Rectal smooth muscle tissue (tissue), 1 donor: ENCODE measurements at regions not wholly inside any gene's neighbourhood (a gene's known extent, or its start where the extent isn't known, plus 50 kb on each side); places are given as distances from the start of the nearest gene placed in this dataset.

ENCODE experiments used
- H3K27ac ChIP-seq: one replicate; pipeline ENCODE4 v1.7.0; 2013; ENCODE audit warnings: low read depth, low read length, inconsistent platforms
- H3K27me3 ChIP-seq: one replicate; pipeline ENCODE4 v1.7.0; 2013; ENCODE audit warnings: low read length; ENCODE audit not compliant: control insufficient read depth, insufficient read depth
- H3K36me3 ChIP-seq: one replicate; pipeline ENCODE4 v1.7.0; 2013; ENCODE audit warnings: low read length; ENCODE audit not compliant: control insufficient read depth, insufficient read depth
- H3K4me1 ChIP-seq: one replicate; pipeline ENCODE4 v1.7.0; 2013; ENCODE audit warnings: low read length; ENCODE audit not compliant: control insufficient read depth, insufficient read depth
- H3K4me3 ChIP-seq: one replicate; pipeline ENCODE4 v1.7.0; 2013; ENCODE audit warnings: low read length
- H3K9ac ChIP-seq: one replicate; pipeline ENCODE4 v1.7.0; 2013; ENCODE audit warnings: low read length

DNA sequence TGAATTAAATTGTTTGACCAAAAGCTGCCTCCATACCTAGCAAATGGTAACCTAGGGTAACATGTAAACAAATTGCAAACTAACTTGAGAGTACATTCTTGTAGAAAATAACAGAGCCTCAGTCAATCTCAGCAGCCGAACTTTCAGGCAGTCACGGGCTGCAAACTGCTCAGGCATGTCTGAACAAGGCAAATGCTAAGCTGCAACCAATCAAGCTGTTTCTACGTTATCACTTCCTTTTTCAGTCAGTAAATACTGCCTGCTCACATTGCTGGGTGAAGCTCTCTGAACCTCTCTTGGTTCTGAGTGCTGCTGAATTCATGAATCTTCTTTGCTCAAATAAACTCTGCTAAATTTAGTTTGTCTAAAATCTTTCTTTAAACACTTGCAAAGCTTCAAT is 1212.4 kb downstream of the SORCS1 start:
- Histone ChIP-seq H3K4me3 (no peak overlapping the region), H3K27ac (peak overlapping the region; percentile 79), H3K4me1 (no peaks in the 10 kb centered on the region), H3K9ac (no peak overlapping the region), H3K36me3 (no peaks in the 10 kb centered on the region), H3K27me3 (no peaks in the 10 kb centered on the region)

DNA sequence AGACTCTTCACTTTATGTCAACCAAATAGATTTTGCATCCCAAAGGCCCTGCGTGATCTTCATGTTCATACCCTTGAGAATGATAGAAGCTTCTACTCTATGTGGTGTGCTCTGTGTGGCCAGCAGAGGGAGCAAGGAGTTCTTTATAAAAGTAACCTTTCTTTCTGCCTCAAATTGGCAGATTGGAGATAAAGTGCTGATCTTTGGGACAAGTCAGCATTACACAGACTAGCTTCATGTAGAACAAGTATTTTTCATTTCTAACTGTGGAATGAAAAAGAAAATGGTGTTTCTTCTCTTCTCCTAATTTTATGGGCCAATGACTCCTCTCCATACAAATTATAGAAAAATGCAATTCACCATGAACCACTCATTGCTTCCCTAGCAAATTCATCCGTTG is 1214.1 kb downstream of the SORCS1 start:
- H3K27ac ChIP-seq, result no peak overlapping the region
- H3K9ac ChIP-seq, result no peak overlapping the region
- H3K4me3 ChIP-seq, result no peak overlapping the region
- no peaks in the 10 kb centered on the region for H3K36me3 ChIP-seq
- no peaks in the 10 kb centered on the region for H3K4me1 ChIP-seq
- H3K27me3 ChIP-seq, result no peaks in the 10 kb centered on the region

DNA sequence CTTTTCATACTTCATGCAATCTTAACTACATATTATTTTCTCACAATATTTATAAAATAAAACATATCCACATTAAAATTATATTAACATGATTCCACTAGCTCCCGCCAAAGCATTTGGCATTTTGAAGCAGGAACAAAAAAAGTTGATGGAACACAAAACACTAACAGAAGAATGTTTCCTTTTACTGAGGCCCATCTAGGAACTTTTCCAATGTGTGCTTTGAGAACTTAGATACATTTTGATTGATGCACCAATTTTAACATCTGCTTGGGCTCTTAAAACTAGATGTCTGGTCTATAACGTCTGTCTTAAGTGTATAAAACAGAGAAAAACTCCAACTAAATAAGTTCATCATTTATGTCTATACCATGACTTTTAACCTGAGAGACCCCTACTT is 1214.8 kb downstream of the SORCS1 start:
- Histone ChIP-seq H3K4me1 (no peaks in the 10 kb centered on the region), H3K4me3 (no peak overlapping the region), H3K27ac (no peak overlapping the region), H3K36me3 (no peaks in the 10 kb centered on the region), H3K9ac (no peak overlapping the region), H3K27me3 (no peaks in the 10 kb centered on the region)

DNA sequence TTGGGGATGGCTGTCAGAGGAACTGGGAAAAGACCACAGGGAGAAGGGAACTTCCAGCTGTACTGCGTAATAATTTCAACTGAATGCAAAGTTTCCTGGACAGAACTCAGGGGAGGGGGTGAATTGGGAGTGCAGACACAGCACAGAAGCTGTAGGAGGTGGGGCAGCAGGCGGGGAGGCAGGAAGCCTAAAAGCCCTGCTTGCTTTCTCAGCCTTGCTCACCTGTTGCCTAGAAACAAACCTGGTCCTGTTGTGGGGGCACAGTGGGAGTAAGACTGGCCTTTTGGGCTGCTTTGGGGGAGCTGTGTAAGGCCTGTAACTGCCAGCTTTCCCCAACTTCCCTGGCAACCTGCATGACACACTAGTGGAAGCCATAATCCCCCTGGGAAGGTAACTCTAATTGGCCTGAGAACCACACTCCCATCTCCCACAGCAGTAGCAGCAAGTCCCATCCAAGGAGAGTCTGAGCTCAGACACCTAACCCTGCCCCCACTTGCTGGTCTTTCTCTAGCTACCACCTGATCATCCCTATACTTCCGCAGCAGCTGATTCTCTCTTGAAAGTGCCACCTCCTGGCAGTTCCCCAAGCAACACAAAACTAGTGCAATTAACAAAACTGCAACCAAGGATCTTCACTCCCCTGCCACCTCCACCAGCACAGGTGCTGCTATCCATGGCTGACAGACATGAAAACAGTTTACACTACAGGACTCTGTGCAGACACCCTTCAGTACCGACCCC is 1239.3 kb downstream of the SORCS1 start:
- Histone ChIP-seq H3K27ac (no peak overlapping the region), H3K4me1 (no peaks in the 10 kb centered on the region), H3K27me3 (no peaks in the 10 kb centered on the region), H3K9ac (no peak overlapping the region), H3K4me3 (no peak overlapping the region), H3K36me3 (no peaks in the 10 kb centered on the region)

DNA sequence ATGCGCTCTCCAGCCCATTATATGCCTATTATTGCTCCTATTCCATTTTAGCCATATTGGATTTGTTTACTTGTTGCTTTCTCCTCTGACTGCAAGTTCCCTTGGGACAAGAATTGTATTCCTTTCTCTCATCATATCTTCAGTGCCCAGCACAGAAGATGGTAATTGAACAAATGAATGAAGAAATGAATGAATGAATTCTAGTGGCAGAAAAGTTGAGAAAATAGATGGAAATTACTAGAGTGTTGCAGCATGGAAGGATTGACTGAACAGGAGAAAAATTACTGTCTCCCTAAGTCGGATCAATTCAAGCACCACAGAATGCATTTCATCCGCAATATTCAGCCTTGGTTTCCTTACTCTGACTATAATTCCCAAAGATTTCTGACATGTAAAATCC is 1243.2 kb downstream of the SORCS1 start:
- H3K27me3 ChIP-seq, result no peaks in the 10 kb centered on the region
- no peak overlapping the region for H3K27ac ChIP-seq
- H3K4me3 ChIP-seq, result no peak overlapping the region
- H3K36me3 ChIP-seq, result no peaks in the 10 kb centered on the region
- H3K9ac ChIP-seq, result no peak overlapping the region
- H3K4me1 ChIP-seq, result no peaks in the 10 kb centered on the region

DNA sequence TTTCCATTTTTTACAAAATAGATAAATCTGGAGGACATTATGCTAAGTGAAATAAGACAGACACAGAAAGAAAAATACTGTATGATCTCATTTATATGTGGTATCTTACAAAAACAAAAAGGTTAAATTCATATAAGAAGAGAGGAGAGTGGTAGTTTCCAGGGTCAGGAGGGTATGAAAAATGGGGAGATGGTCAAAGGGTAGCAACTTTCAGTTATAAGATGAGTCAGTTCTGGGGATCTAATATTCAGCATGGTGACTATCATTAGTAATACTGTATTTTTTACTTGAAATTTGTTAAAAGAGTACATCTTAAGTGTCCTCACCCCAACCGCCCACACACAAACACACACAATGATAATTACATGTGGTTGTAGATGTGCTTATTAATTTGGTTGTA is 1250.1 kb downstream of the SORCS1 start:
- no peak overlapping the region for H3K9ac ChIP-seq
- no peaks in the 10 kb centered on the region for H3K27me3 ChIP-seq
- H3K36me3 ChIP-seq, result no peaks in the 10 kb centered on the region
- H3K4me1 ChIP-seq, result no peaks in the 10 kb centered on the region
- no peak overlapping the region for H3K27ac ChIP-seq
- H3K4me3 ChIP-seq, result no peak overlapping the region

DNA sequence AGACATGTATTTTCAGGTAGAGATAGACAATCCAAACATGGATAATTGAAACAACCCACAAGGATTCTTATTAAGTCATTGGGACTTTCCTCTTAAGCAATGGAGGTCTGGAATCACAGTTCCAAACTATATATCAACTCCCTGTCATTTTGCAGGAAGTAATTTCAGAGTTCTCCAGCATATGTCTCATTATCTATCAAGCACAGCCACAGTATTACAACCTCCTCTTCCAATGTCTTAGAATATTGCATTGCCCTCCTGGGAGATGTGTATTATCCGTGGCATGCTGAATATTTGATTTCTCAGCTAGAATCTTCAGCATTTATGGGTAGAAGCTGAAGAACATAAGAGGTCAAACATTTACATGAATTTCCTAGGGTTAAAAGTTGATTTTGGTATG is 1255.8 kb downstream of the SORCS1 start:
- no peaks in the 10 kb centered on the region for H3K36me3 ChIP-seq
- H3K9ac ChIP-seq, result no peak overlapping the region
- H3K4me3 ChIP-seq, result no peak overlapping the region
- no peak overlapping the region for H3K27ac ChIP-seq
- no peaks in the 10 kb centered on the region for H3K27me3 ChIP-seq
- no peaks in the 10 kb centered on the region for H3K4me1 ChIP-seq

DNA sequence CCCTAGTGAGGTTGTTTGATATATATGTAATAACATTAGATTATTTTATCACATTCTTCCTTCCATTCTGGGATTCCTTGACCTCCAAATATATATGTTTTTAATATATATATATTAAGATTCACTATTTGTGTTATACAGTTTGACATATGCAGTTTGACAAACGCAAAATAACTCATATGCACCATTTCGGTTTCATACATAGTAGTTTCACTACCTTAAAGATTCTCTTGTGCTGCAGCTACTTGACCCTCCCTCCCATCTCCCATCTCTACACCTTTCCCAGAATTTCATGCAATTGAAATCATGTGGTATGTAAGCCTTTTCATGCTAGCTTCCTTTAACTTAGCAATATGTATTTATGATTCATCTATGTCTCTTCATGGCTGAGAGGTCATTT is 1244.4 kb downstream of the SORCS3 start:
- H3K4me1 ChIP-seq, result no peaks in the 10 kb centered on the region
- H3K27ac ChIP-seq, result no peak overlapping the region
- no peaks in the 10 kb centered on the region for H3K27me3 ChIP-seq
- no peaks in the 10 kb centered on the region for H3K36me3 ChIP-seq
- no peak overlapping the region for H3K4me3 ChIP-seq
- H3K9ac ChIP-seq, result no peak overlapping the region

DNA sequence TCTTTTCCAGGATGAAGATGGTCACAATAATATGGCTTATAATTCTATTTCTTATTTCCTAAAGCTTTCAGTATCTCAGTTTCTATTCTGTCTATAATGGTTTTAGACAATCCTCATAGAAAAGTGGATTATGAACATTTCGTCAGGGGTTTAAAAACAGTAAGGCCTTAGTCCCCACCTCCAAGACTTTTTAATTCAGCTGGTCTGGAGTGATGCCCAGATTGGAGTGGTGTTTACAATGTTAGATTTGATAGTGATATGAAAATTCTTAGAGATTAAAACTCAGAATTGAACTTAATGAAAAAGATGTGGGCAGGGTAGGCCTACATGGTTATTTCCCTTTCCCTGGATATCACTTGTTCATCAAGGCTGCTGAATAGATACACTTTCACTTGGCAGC is 1238.3 kb downstream of the SORCS3 start:
- Histone ChIP-seq H3K4me3 (no peak overlapping the region), H3K9ac (no peak overlapping the region), H3K27ac (peak overlapping the region; percentile 51), H3K36me3 (no peaks in the 10 kb centered on the region), H3K4me1 (peaks cover 9% of the 10 kb centered on the region), H3K27me3 (no peaks in the 10 kb centered on the region)

DNA sequence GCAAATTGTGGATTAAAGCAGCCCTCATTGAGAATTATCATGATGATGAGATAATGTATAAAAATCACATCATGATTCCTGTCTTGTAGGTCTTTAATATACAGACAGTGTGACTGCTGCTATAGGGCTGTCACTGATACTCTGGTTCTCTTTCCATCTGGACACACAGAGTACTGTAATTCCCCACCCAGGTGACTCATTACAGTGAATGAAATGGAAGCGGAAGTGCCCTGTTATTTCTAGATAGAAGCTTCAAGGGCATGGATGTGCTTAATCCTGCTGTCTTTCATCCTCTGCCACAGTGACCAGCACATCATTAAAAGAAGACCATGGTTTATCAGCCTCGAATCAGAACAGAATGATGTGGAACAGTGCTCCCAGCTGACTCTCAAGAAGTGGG is 1234.0 kb downstream of the SORCS3 start:
- no peaks in the 10 kb centered on the region for H3K36me3 ChIP-seq
- no peak overlapping the region for H3K4me3 ChIP-seq
- peaks cover 6% of the 10 kb centered on the region for H3K4me1 ChIP-seq
- H3K9ac ChIP-seq, result no peak overlapping the region
- no peak overlapping the region for H3K27ac ChIP-seq
- H3K27me3 ChIP-seq, result no peaks in the 10 kb centered on the region

DNA sequence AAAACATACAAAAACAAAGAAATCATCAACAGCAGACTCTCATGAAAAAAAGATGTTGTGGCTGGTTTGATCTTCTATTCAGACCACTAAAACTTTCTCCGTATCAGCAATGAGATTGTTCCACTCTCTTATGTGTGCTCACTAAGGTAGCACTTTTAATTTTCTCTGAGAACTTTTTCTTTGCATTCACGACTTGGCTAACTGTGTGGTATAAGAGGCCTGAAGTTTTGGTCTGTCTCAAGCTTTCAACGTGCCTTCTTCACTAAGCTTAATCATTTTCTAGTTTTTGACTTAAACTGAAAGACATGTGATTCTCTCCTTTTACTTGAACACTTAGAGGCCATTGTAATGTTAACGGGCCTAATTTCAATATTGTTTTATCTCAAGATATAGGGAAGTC is 1231.6 kb downstream of the SORCS3 start:
- no peak overlapping the region for H3K4me3 ChIP-seq
- H3K4me1 ChIP-seq, result no peaks in the 10 kb centered on the region
- H3K27me3 ChIP-seq, result no peaks in the 10 kb centered on the region
- no peaks in the 10 kb centered on the region for H3K36me3 ChIP-seq
- no peak overlapping the region for H3K27ac ChIP-seq
- no peak overlapping the region for H3K9ac ChIP-seq

DNA sequence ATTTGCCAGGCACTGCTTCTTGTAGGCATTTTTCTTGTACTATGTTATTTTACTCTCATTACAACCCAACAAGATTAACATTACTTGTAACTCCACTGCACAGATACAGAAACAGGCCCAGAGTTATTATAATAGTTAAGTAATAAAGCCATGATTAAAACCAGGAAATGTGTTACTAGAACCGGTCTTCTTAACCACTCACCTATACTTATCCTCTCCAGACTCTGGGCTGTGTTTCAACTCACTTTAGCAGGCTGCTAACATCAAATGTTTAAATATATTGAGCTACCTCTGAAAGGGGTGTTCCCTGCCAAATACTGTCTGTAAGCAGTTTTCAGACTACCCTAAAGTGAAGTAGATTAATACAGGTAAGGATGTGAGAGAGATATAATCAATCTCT is 1227.8 kb downstream of the SORCS3 start:
- Histone ChIP-seq H3K4me3 (no peak overlapping the region), H3K36me3 (no peaks in the 10 kb centered on the region)

DNA sequence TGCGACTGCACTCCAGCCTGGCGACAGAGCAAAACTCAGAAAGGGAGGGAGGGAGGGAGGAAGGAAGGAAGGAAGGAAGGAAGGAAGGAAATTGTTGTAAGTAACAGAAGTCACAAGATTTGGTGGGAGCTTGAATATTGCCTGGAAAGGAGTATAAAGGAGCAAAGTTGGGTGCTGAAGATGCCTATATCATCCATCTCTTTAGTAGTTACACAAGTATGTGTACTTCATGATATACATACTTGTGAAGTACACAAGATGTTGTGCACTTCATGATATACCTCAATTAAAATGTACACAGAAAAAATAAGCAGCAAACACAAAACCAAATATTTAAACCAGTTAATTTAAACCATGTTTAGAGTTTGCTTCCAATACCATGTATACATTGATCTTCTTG is 1223.8 kb downstream of the SORCS3 start:
- Histone ChIP-seq H3K4me3 (no peak overlapping the region), H3K36me3 (no peaks in the 10 kb centered on the region), H3K9ac (no peak overlapping the region)

More for the DNA sequence above, 1227.8 kb downstream of the SORCS3 start:
- H3K9ac ChIP-seq, result no peak overlapping the region
- no peak overlapping the region for H3K27ac ChIP-seq
- no peaks in the 10 kb centered on the region for H3K27me3 ChIP-seq
- H3K4me1 ChIP-seq, result no peaks in the 10 kb centered on the region

More for the DNA sequence above, 1223.8 kb downstream of the SORCS3 start:
- no peaks in the 10 kb centered on the region for H3K4me1 ChIP-seq
- no peaks in the 10 kb centered on the region for H3K27me3 ChIP-seq
- no peak overlapping the region for H3K27ac ChIP-seq
